Left renal pelvis (tissue), 4 donors: ENCODE measurements at regions not wholly inside any gene's neighbourhood (a gene's known extent, or its start where the extent isn't known, plus 50 kb on each side); places are given as distances from the start of the nearest gene placed in this dataset.
A peak's percentile ranks its signal among the peaks of the same experiment; 100 is the strongest.

Experiments used
- DNase-seq, 4 donors: peaks; one replicate each; pipeline ENCODE4 v3.0.0-alpha.2; 2013; ENCODE audit warnings: low read depth in 4 of 4, low spot score in 3 of 4

- no peak for DNase-seq
These were observed 578.1 kb upstream of the AADAT start for GRCh38 chr4:170667814-170668213.

- no peak for DNase-seq
These were observed 577.2 kb upstream of the AADAT start for GRCh38 chr4:170666909-170667308.

GRCh38 chr4:170662250-170662649 is 572.5 kb upstream of the AADAT start:
- no peak for DNase-seq

DNA sequence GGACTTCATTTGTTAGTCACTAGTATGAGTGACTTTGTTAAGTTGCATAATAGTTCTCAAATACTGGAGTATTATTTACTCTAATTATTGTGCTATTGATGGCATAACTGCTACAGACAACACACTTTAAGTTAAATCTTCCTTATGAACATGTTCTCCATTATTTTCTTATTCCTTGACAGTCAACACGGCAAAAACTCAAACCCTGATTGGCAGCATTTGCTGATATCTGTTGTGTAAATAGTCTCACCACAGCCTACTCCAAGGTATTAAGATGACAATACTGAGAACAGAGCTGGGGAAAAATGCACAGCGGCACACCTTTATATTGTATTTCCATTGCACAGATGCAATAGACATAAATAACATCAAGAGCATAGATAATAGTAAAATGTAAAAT is 568.0 kb upstream of the AADAT start:
- no peak for DNase-seq

- no peak for DNase-seq
These were observed 566.8 kb upstream of the AADAT start for GRCh38 chr4:170656506-170656905.

- DNase-seq: no peak
These were observed 562.8 kb upstream of the AADAT start for GRCh38 chr4:170652571-170652970.

- no peak for DNase-seq
These were observed 562.0 kb upstream of the AADAT start for GRCh38 chr4:170651786-170652185.

GRCh38 chr4:170627418-170627817 is 537.7 kb upstream of the AADAT start:
- no peak for DNase-seq

DNA sequence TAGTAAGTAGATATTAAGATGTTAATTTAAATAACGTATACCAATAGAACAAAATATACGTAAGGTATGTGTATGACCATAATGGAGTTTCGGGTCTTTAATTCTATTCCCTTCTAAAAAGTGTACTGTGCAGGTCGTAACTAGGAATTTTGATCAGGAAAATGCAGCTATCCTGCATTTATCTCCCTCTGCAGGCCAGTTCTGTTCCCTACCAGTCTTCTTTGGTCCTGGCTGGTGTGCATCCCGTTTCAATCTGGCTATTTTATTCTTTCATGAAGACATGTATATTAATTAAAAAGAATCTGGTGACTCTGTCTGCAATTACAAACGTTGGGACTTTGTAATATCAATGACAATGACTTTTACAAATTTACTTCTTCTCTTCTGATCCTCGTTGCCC is 534.1 kb upstream of the AADAT start:
- no peak for DNase-seq

- no peak for DNase-seq
These were observed 520.7 kb upstream of the AADAT start for GRCh38 chr4:170610434-170610833.

GRCh38 chr4:170599894-170600293 is 510.1 kb upstream of the AADAT start:
- no peak for DNase-seq

GRCh38 chr4:170591076-170591475 is 501.3 kb upstream of the AADAT start:
- no peak for DNase-seq

DNA sequence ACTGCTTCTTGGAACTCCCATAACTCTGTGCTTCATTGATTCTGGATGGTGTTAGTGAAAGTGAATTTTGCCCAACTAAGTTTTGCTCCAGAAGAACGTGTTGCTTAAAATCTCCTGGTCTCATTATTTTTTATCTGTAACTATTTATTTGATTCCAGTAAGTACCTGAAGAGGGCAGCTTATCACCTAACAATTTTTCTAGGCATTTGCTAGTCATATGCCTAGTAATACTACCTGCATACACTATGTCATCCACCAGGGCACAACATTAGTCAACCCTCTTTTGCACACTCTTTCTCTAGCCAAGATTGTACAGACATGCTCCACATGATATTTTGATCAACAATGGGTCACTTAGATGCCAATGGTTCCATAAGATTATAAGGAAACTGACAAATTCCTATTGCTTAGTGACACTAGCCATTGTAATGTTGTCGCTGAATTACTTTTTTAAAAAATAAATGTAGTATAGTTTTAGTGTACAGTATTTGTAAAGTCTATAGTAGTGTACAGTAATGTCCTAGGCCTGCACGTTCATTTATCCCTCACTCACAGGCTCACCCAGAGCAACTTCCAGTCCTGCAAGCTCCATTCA is 499.9 kb upstream of the AADAT start:
- peak in 1 of 4 donors; percentile 5 for DNase-seq

DNA sequence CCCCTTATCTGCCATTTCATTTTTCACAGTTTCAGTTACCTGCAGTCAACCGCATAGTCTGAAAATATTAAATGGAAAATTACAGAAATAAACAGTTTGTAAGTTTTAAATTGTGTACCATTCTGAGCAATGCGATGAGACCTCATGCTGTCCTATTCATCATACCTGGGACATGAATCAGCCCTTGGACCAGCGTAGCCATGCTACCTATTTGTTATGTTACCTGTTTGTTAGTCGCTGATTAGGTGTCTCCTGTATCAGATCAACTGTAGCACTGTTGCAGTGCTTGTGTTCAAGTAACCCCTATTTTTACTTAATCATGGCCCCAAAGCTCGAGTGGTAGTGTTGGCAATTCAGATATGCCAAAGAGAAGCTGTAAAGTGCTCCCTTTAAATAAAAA is 492.2 kb upstream of the AADAT start:
- DNase-seq: no peak

DNA sequence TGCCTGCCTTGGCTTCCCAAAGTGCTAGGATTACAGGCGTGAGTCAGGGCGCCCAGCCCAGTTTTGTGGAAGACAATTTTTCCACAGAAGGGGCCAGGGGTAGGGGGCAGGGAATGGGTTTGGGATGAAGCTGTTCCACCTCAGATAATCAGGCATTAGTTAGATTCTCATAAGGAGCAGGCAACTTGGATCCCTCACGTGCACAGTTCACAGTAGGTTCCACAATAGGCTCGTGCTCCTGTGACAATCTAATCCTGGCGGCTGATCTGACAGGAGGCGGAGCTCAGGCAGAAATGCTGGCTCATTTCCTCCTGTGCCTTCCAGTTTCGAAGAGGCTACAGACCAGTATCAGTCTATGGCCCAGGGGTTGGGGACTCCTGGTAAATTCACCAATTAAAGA is 491.6 kb upstream of the AADAT start:
- no peak for DNase-seq

GRCh38 chr4:170580651-170581050 is 490.9 kb upstream of the AADAT start:
- DNase-seq: no peak

DNA sequence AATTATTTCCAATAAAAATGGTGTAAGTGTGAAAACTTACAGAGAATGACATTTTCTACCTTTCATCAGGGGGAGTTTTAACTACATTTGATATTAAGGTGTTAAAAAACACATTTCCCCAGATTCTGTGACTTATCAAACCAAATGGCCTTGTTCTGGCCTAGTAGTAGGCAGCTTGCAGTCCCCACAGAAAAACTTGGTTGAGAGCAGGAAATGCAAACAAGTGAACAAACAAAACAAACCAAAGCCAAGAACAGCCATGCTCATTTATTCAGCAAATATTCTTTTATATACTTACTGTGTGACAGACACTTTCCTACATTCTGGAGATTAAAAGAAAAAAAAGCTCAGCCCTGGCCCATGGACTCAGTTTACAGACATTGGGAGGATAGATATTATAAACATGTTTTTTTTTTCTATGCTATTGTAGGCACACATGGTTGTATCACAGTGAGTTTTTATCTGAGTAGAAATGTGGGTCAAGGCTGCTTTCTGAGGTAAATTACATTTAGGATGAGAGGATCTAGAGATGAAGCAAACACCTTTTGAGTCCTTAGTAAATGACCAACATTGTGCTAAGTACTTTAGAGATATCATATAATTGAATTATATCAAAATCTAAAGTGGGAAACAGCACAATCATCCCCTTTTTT is 449.2 kb upstream of the AADAT start:
- no peak for DNase-seq

GRCh38 chr4:170529748-170530722 is 440.3 kb upstream of the AADAT start:
- DNase-seq: no peak

- DNase-seq: no peak
These were observed 436.7 kb upstream of the AADAT start for GRCh38 chr4:170526471-170526870.

- DNase-seq: no peak
These were observed 432.7 kb upstream of the AADAT start for GRCh38 chr4:170522427-170522970.

GRCh38 chr4:170497689-170498088 is 407.9 kb upstream of the AADAT start:
- DNase-seq: peak in 1 of 4 donors; percentile 1
